ENCODE measurements at regions not wholly inside any gene's neighbourhood (a gene's known extent, or its start where the extent isn't known, plus 50 kb on each side); places are given as distances from the start of the nearest gene placed in this dataset.
"Not testable (repeated sequence)": the region's sequence is repeated elsewhere in the genome, so short reads cannot be mapped to it uniquely, and the experiment has no call there.

DNA sequence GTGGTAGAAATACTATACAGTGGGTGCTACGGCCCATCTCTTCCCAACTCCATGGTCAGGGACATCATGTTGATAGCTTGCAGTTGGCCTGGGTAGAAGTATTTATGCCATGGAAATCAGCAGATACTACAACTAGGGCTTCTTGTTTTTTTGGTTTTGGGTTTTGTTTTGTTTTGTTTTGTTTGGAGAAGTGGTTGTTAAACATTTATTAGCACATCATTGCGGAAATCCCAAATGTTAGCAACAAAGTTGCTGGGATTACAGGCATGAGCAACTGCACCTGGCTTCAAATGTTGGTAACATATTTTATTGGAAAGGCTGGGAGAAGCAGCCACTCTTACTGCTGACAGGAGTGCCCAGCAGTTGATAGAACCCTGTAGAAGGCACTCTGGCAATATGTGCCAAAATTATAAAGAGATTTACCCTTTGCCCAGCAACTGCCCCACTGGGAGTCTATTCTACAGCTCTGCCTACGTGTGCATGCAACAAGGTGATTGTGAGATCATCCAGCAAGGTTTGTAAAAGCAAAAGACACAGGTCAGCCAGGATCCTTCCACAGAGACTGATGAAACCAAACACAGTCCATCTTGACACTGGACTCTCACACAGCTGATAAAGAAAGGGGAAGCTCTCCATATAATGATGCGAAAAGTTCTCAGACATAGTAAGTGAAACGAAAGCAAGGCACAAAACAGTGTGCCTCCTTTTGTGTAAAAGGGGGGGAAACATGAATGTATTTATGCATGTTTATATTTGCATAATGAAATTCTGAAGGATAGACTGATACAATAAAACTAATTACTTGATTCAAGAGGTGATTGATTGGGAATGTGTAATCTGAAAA lies 314.4 kb downstream of the ANAPC1 start:
- not testable (repeated sequence) for H3K9ac ChIP-seq (ENCODE audit: low read length); H3K36me3 ChIP-seq (ENCODE audit: control insufficient read depth, insufficient read depth, low read length, severe bottlenecking); DNase-seq (ENCODE audit: low read depth)

GRCh38 chr2:111570300-111571114 lies 313.5 kb downstream of the ANAPC1 start:
- H3K9me3 ChIP-seq (ENCODE audit: control insufficient read depth, low read length); H3K36me3 ChIP-seq (ENCODE audit: control insufficient read depth, insufficient read depth, low read length, severe bottlenecking); H3K27me3 ChIP-seq (replicated peaks; ENCODE audit: control insufficient read depth, insufficient read depth, low read length); H3K4me3 ChIP-seq (ENCODE audit: low read length); DNase-seq (ENCODE audit: low read depth); H3K9ac ChIP-seq (ENCODE audit: low read length); H3K4me1 ChIP-seq (ENCODE audit: control insufficient read depth, insufficient read depth, low read length): not testable (repeated sequence)

More for the DNA sequence above, 314.4 kb downstream of the ANAPC1 start:
- H3K4me3 ChIP-seq (ENCODE audit: low read length); H3K4me1 ChIP-seq (ENCODE audit: control insufficient read depth, insufficient read depth, low read length); H3K9me3 ChIP-seq (ENCODE audit: control insufficient read depth, low read length); H3K27me3 ChIP-seq (replicated peaks; ENCODE audit: control insufficient read depth, insufficient read depth, low read length): not testable (repeated sequence)

DNA sequence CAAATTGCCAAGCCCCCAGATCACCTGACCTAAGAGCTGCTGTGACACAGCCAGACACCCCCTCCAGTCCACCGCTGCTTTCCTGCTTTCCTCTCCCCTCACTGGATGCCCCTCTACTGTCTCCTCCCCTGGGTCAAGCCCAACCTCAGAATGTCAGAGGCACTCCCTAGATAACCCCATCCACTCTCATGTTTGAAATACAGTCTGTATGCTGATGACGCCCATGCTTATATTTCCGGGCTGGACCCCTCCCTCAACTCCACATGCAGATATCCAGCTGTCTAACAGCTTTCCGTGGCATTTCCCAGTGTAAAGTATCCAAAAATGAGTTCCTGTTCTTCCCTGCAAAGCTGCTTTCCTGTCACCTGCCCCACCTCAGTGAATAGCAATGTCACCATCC lies 309.2 kb downstream of the ANAPC1 start:
- not testable (repeated sequence) for H3K36me3 ChIP-seq (ENCODE audit: control insufficient read depth, insufficient read depth, low read length, severe bottlenecking); H3K4me3 ChIP-seq (ENCODE audit: low read length); DNase-seq (ENCODE audit: low read depth); H3K9ac ChIP-seq (ENCODE audit: low read length); H3K27me3 ChIP-seq (replicated peaks; ENCODE audit: control insufficient read depth, insufficient read depth, low read length); H3K4me1 ChIP-seq (ENCODE audit: control insufficient read depth, insufficient read depth, low read length); H3K9me3 ChIP-seq (ENCODE audit: control insufficient read depth, low read length)

- H3K9me3 ChIP-seq (ENCODE audit: control insufficient read depth, low read length); H3K9ac ChIP-seq (ENCODE audit: low read length); H3K27me3 ChIP-seq (replicated peaks; ENCODE audit: control insufficient read depth, insufficient read depth, low read length); H3K4me1 ChIP-seq (ENCODE audit: control insufficient read depth, insufficient read depth, low read length); DNase-seq (ENCODE audit: low read depth); H3K4me3 ChIP-seq (ENCODE audit: low read length); H3K36me3 ChIP-seq (ENCODE audit: control insufficient read depth, insufficient read depth, low read length, severe bottlenecking): not testable (repeated sequence)
Observed at GRCh38 chr2:111577154-111577885, 306.7 kb downstream of the ANAPC1 start.

- not testable (repeated sequence) for H3K4me3 ChIP-seq (ENCODE audit: low read length); H3K4me1 ChIP-seq (ENCODE audit: control insufficient read depth, insufficient read depth, low read length); DNase-seq (ENCODE audit: low read depth); H3K27me3 ChIP-seq (replicated peaks; ENCODE audit: control insufficient read depth, insufficient read depth, low read length); H3K9ac ChIP-seq (ENCODE audit: low read length); H3K36me3 ChIP-seq (ENCODE audit: control insufficient read depth, insufficient read depth, low read length, severe bottlenecking); H3K9me3 ChIP-seq (ENCODE audit: control insufficient read depth, low read length)
Observed at GRCh38 chr2:111579500-111580134, 304.4 kb downstream of the ANAPC1 start.

DNA sequence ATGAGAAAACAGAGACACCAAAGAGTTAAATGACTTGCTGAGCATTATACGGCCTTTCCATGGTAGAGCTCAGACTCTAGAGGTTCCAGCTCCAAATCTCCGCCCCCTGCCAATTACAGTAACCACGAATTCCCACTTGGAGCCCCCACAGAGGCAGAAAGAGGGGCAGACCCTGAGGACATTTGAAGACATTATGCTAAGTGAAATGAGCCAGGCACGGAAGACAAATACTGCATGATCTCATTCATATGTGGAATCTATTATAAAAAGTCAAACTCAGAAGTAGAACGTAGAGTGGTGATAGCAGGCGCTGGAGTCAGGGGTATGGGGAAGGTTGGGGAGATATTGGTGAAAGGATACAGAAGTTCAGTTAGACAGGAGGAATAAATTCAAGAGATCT lies 303.4 kb downstream of the ANAPC1 start:
- H3K9me3 ChIP-seq (ENCODE audit: control insufficient read depth, low read length); H3K9ac ChIP-seq (ENCODE audit: low read length): not testable (repeated sequence)

GRCh38 chr2:111582090-111582489 lies 301.9 kb downstream of the ANAPC1 start:
- not testable (repeated sequence) for H3K36me3 ChIP-seq (ENCODE audit: control insufficient read depth, insufficient read depth, low read length, severe bottlenecking); H3K4me1 ChIP-seq (ENCODE audit: control insufficient read depth, insufficient read depth, low read length); H3K27me3 ChIP-seq (replicated peaks; ENCODE audit: control insufficient read depth, insufficient read depth, low read length); H3K9me3 ChIP-seq (ENCODE audit: control insufficient read depth, low read length); DNase-seq (ENCODE audit: low read depth); H3K9ac ChIP-seq (ENCODE audit: low read length); H3K4me3 ChIP-seq (ENCODE audit: low read length)

More for the DNA sequence above, 303.4 kb downstream of the ANAPC1 start:
- not testable (repeated sequence) for H3K36me3 ChIP-seq (ENCODE audit: control insufficient read depth, insufficient read depth, low read length, severe bottlenecking); DNase-seq (ENCODE audit: low read depth); H3K4me3 ChIP-seq (ENCODE audit: low read length); H3K27me3 ChIP-seq (replicated peaks; ENCODE audit: control insufficient read depth, insufficient read depth, low read length); H3K4me1 ChIP-seq (ENCODE audit: control insufficient read depth, insufficient read depth, low read length)

DNA sequence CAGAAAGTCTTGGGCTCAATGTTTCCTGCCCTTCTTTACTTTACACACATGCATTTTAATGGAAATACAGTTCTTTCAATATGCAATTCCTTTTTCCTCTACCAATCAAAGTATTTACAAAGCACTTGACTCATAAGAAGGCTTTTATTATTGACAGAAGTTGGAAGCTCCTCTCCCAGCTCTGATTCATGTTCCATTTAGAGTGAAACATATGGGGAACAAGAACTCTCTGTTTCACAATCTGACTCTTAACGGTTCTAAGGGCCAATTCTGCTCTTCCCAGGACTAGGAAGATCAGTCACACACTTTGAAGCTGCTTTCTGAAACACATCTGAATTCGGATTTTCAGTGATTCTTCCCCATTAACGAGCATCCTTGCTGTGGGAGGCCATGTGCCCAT lies 300.5 kb downstream of the ANAPC1 start:
- not testable (repeated sequence) for DNase-seq (ENCODE audit: low read depth); H3K4me1 ChIP-seq (ENCODE audit: control insufficient read depth, insufficient read depth, low read length); H3K4me3 ChIP-seq (ENCODE audit: low read length); H3K36me3 ChIP-seq (ENCODE audit: control insufficient read depth, insufficient read depth, low read length, severe bottlenecking); H3K27me3 ChIP-seq (replicated peaks; ENCODE audit: control insufficient read depth, insufficient read depth, low read length); H3K9ac ChIP-seq (ENCODE audit: low read length); H3K9me3 ChIP-seq (ENCODE audit: control insufficient read depth, low read length)

DNA sequence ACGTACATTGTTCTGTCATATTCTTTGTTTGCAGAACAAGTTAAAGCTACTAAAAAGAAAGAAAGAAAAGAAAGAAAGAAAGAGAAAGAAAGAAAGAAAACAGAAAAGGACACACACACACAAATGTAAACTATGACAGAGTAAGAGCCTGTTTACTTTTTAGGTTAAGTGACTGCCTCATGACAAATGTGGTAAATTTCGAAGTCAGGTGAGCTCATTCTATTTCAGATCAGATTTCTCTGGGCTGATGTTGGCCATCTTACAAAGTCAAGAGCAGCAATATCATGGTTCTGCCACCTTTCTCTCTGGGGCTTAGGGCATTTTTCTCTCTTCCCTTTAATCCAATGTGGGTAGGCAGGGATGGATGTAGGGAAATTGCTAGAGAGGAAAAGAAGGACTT lies 299.5 kb downstream of the ANAPC1 start:
- H3K36me3 ChIP-seq (ENCODE audit: control insufficient read depth, insufficient read depth, low read length, severe bottlenecking); H3K9ac ChIP-seq (ENCODE audit: low read length); H3K9me3 ChIP-seq (ENCODE audit: control insufficient read depth, low read length); H3K4me1 ChIP-seq (ENCODE audit: control insufficient read depth, insufficient read depth, low read length); H3K27me3 ChIP-seq (replicated peaks; ENCODE audit: control insufficient read depth, insufficient read depth, low read length); H3K4me3 ChIP-seq (ENCODE audit: low read length); DNase-seq (ENCODE audit: low read depth): not testable (repeated sequence)

- H3K4me1 ChIP-seq (ENCODE audit: control insufficient read depth, insufficient read depth, low read length); H3K9me3 ChIP-seq (ENCODE audit: control insufficient read depth, low read length); H3K4me3 ChIP-seq (ENCODE audit: low read length); H3K9ac ChIP-seq (ENCODE audit: low read length); H3K36me3 ChIP-seq (ENCODE audit: control insufficient read depth, insufficient read depth, low read length, severe bottlenecking); DNase-seq (ENCODE audit: low read depth); H3K27me3 ChIP-seq (replicated peaks; ENCODE audit: control insufficient read depth, insufficient read depth, low read length): not testable (repeated sequence)
Observed at GRCh38 chr2:111584950-111585349, 299.0 kb downstream of the ANAPC1 start.

GRCh38 chr2:111586014-111586413 lies 298.0 kb downstream of the ANAPC1 start:
- H3K9ac ChIP-seq (ENCODE audit: low read length), result not testable (repeated sequence)

More at GRCh38 chr2:111586014-111586413, 298.0 kb downstream of the ANAPC1 start:
- H3K36me3 ChIP-seq (ENCODE audit: control insufficient read depth, insufficient read depth, low read length, severe bottlenecking); DNase-seq (ENCODE audit: low read depth); H3K4me3 ChIP-seq (ENCODE audit: low read length); H3K27me3 ChIP-seq (replicated peaks; ENCODE audit: control insufficient read depth, insufficient read depth, low read length); H3K4me1 ChIP-seq (ENCODE audit: control insufficient read depth, insufficient read depth, low read length); H3K9me3 ChIP-seq (ENCODE audit: control insufficient read depth, low read length): not testable (repeated sequence)

Measured in adipocyte (in vitro differentiated cells).